Midbrain (tissue), 1 donor: ENCODE measurements at regions not wholly inside any gene's neighbourhood (a gene's known extent, or its start where the extent isn't known, plus 50 kb on each side); places are given as distances from the start of the nearest gene placed in this dataset.

ENCODE experiments used
- DNase-seq: peaks from one replicate; lab custom pipeline; 2025; lab: John Stamatoyannopoulos, UW

- DNase-seq = no peak
These were observed 57.6 kb upstream of the PKDCC start for GRCh38 chr2:41990245-41990644.

- DNase-seq = no peak
These were observed 57.1 kb upstream of the PKDCC start for GRCh38 chr2:41990688-41991087.

GRCh38 chr2:41992056-41992642 lies 55.7 kb upstream of the PKDCC start:
- DNase-seq = no peak

- DNase-seq = no peak
These were observed 55.0 kb upstream of the PKDCC start for GRCh38 chr2:41992671-41993434.

GRCh38 chr2:41993435-41993925 lies 54.3 kb upstream of the PKDCC start:
- no peak for DNase-seq

GRCh38 chr2:41994233-41994637 lies 53.6 kb upstream of the PKDCC start:
- no peak for DNase-seq

- DNase-seq = no peak
These were observed 53.2 kb upstream of the PKDCC start for GRCh38 chr2:41994661-41995060.

- no peak for DNase-seq
These were observed 50.3 kb upstream of the PKDCC start for GRCh38 chr2:41997561-41997960.
